NOMO-1 treated with dmso at 0.1 percent for 144 hours (cell line): ENCODE measurements at regions not wholly inside any gene's neighbourhood (a gene's known extent, or its start where the extent isn't known, plus 50 kb on each side); places are given as distances from the start of the nearest gene placed in this dataset.

Source experiments
- DNase-seq: peaks from one replicate; lab custom pipeline; 2025; ENCODE audit not compliant: unreplicated experiment; lab: John Stamatoyannopoulos, UW

- DNase-seq: no peak
Measured at GRCh38 chr14:73800970-73801515, 50.6 kb upstream of the PTGR2 start.

DNA sequence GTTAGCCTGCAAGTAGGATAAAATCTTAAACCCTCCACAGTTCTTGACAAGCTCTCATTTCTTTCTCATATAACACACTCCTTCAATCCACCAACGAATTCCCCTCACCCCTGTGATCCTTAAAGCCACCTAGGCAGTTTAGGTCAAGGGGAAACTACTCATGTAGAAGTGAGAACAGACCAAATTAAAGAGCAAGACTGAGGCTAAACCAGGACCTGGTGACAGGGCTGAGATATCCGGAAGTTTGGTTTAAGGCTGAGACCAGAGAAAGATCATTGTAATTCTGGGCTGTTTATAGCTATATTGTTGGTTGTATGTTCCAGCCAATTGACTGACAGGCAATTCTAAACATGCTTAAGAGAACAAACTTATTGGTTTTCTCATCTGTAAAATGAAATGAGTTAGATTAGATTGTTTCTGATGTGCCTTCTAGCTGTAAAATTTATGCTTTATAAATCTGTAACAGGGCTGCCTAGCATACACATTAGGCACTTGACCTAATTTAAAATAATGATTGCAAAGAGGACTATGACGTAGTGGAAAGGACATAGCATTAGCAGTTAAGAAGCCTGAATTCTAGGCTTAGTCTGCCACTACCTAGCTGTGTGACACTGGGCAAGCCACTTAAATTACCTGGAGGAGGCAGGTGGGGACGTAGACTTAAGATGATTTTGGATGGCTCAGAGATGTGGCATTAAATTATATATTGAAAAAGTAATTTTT lies 53.9 kb upstream of the PTGR2 start:
- no peak for DNase-seq

GRCh38 chr14:73796893-73797542 lies 54.6 kb upstream of the PTGR2 start:
- no peak for DNase-seq

DNA sequence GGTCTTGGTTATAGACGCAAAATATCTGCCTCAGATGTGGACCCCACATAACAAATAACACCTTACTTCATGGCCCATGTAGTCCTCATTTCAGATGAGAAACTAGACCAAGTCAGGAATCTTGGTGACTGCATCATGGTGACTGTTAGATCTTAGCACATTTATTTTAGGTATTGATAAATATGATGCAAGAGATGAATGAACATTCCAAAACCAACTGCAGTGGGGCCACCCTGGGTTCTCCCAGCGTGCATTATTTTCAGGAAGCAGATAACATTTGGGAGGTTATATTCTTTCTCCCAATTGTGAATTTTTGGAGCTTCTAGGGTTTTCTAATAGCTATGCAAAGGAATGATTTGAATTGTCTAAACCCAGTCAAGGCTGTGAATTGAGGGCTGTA lies 55.2 kb upstream of the PTGR2 start:
- DNase-seq: no peak

- DNase-seq: no peak
Measured at GRCh38 chr14:73795974-73796373, 55.7 kb upstream of the PTGR2 start.

- DNase-seq: no peak
Measured at GRCh38 chr14:73795466-73795865, 56.2 kb upstream of the PTGR2 start.

DNA sequence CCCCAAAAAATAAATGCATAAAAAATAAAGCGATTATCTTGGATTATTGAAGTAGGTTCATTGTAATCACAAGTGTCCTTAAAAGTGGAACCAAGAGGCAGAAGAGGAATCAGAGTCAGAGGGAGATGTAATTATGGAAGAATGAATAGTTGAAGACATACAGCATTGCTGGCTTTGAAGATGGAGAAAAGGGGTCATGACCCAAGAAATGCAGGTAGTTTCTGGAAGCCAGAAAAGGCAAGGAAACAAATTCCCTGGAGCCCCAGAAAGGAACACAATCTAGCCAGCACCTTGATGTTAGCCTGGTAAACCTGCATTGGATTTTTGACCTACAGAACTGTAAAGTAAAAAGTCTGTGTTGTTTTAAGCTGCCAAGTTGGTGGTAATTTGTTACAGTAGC lies 57.5 kb upstream of the PTGR2 start:
- no peak for DNase-seq

GRCh38 chr14:73792481-73792880 lies 59.1 kb upstream of the PTGR2 start:
- DNase-seq: no peak

GRCh38 chr14:73789989-73790581 lies 61.5 kb upstream of the PTGR2 start:
- no peak for DNase-seq

DNA sequence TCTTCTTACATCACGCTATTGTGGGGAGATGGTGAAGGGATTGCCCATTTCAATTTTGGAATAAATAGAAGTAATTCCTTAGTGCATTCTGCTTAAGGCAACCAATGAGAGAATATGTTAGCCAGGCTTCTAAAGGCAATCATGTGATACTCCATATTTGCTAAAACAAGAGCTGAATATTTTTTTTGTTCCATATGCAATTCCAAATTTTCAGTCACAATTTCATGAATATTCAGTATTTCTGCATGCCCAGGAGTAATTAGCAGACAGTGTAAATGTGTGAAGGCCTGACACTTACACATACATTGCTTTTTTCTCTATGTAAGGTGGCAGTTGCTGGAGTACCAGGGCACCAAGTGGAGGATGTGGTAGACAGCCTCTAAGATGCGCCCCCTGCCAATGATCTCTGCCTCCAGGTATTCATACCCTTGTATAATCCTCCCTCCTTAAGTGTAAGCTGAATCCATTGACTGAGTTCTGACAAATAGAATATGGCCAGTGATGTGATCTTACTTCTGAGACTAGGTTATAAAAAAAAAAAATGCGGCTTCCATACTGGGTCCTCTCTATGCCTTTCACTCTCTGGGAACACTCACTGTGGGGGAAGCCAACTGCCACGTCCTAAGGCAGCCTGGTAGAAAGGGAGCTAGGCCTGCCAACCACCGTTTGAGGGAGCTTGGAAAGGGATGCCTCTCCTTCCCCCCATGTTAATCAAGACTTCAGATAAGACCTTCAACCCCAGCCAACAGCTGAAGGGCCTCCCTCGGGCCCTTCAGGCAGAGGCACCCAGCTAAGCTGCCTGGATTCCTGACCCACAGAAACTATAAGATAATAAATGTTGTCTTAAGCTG lies 62.7 kb upstream of the PTGR2 start:
- DNase-seq: no peak

DNA sequence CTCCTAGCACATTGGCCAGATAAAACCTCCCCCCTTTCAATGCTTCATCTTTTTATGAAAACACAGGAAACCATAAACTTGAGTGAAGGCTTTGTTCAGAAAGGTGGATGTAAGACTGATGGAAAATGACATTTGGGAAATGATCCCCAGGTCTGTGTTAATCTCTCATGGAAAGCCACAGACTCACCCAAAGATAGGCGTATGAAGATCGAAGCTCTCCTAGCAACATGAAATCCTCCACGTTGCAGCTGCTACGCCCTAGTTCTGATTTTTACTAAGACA lies 63.4 kb upstream of the PTGR2 start:
- no peak for DNase-seq

DNA sequence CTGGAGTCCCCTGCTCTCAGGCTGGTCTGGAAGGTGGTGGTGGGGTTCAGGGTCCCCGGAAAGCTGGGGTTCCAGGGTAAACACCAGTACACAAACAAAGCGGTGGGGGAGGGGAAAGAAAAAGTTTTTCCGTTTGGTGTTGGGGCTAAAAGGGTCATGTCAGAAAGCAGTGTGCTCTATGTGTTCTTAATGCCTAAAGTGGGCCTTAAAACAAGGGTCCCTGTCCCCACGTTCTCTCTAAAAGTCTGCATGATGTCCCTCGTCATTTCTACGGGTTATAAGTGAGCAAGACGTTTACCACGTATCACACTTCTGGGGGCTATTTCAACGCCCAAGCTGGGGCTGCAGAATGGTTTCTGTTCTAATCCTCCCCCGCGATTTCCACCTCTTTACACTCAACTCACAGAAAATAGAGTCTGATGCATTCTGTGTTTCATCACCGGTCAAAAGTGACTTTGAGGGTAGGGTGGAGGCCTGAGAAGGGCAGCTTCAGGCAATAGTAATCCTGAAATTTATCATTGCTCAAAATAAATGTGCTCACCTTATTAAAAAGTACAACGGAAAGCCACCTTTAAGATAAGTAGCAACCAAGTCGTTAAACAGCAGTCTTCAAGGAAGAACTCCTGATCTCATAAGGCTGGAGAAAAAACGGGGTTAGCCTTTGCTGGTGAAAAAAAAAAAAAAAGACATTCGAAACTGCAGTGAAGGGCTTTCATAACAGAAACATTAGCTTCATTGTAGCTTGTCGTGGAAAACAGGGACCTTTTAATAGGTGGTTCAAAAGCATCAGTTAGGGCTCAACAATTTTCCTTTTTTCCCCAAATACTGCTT lies 63.9 kb upstream of the PTGR2 start:
- DNase-seq: no peak

DNA sequence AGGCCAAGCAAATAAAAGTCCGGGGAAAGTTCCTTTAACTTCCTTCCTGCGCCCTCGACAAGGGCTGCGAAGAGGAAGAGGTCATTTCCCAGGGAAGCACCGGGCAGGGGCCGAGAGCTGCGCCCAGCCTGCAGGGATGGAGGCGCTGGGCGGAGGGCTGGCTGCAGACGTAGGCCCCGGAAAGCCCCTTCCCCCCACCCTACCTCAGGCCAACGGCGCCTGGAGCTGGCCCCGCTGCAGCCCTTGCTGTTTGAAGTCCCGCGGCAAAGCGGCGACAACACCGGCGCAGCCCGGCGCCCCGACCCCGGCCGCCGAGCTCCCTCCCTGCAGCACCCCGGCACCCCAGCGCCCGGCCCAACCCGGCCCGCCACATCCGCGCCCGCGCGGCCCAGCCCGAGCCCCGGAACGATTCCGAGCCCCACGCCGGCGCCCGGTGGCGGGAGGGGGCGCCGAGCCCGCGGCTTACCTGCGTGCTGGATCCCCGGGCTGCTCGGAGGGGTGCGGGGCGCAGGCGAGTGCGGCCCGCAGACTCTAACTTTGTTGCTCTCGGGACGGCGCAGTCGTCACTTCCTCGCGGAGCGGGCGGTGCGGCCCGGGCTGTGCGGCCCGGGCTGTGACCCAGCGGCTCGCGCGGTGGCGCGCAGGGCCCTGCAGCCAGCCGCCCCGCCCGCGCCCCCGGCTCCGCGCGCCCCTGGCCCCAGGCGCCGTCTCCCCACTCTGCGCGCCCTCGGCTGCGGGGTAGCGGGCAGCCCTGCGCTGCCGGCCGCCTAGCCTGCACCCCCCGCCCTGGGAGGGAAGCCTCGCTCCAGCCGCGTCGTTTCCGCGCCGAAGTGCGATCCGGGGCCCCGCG lies 64.8 kb upstream of the PTGR2 start:
- no peak for DNase-seq

GRCh38 chr14:73785834-73786635 lies 65.6 kb upstream of the PTGR2 start:
- DNase-seq: peak; percentile 89

- peak; percentile 27 for DNase-seq
Measured at GRCh38 chr14:73785336-73785833, 66.2 kb upstream of the PTGR2 start.

DNA sequence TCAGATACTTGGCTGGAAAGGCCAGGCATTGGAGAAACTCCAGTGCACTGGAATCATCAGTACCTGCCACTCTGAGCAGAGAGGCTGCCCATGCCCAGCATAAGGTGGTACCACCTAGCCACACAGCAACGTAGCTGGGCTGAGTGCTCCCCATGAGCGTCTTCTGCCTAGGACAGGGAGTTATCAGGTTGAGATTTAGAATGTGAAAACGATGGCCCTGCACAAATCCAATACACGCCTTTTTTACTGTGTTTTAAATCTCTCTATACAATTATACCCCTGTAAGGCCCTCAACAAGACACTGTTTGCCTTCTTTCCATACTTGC lies 66.7 kb upstream of the PTGR2 start:
- DNase-seq: no peak

GRCh38 chr14:73784181-73784987 lies 67.2 kb upstream of the PTGR2 start:
- DNase-seq: peak; percentile 41

DNA sequence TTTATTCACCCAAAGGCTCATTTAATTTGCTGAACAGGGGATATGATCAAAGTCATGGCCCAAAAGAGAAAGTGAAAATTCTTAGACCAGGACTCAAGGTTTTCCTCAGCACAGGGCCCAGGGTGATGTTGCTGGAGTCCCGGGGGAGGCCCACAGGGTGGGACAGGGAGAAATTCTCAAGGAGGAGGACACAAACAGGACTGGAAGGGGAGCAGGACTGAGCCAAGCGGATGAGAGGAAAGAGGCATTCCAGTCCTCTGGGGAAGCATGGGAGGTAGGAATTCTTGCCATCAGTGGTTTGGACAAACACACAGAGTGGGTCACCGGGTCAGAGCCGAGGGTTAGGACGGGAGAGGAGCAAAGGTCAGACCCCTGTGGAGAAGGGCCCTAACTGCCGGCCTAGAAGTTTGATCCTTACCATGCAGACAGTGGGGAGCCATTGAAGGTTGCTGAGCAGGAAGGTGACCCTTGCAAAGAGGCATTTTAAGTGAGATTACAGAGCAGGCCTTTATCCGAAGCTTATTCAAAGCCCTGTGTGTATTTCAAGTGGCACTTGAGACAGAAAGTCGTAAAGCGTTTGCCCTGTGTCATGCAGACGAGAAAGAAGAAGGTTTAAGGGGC lies 68.4 kb upstream of the PTGR2 start:
- no peak for DNase-seq
